ENCODE measurements at regions not wholly inside any gene's neighbourhood (a gene's known extent, or its start where the extent isn't known, plus 50 kb on each side); places are given as distances from the start of the nearest gene placed in this dataset.

GRCh38 chr1:25008192-25008485 lies 78.1 kb upstream of the RUNX3 start:
- Histone ChIP-seq H2BK5ac (ENCODE audit: low read depth, low read length, poor library complexity, severe bottlenecking) (no peak overlapping the region), H3K4me2 (ENCODE audit: low read depth, low read length) (no peak overlapping the region), H2AFZ (replicated peaks; ENCODE audit: low read length, poor library complexity) (no peak overlapping the region), H3K4ac (ENCODE audit: low read depth, low read length) (no peak overlapping the region), H3K36me3 (ENCODE audit: control insufficient read depth, insufficient read depth, low read length) (no peaks in the 10 kb centered on the region), H2AK9ac (replicated peaks; ENCODE audit: low read depth, low read length, poor library complexity) (no peak overlapping the region), H3K23ac (ENCODE audit: low read depth, low read length) (no peak overlapping the region), H3K18ac (ENCODE audit: low read depth, low read length) (no peak overlapping the region), H3K56ac (ENCODE audit: extremely low read depth, insufficient read depth, low read length) (no peak overlapping the region), H3K79me1 (ENCODE audit: low read depth in 1 of 2, low read length in 2 of 2) (no peaks in the 10 kb centered on the region), H4K20me1 (ENCODE audit: insufficient read depth, low read length) (no peaks in the 10 kb centered on the region), H2BK15ac (ENCODE audit: low read depth, low read length) (no peak overlapping the region), H3K9me1 (ENCODE audit: insufficient read depth, low read length) (no peaks in the 10 kb centered on the region), H3K4me3 (ENCODE audit: insufficient read depth, low read depth, low read length) (no peak overlapping the region), H3K4me1 (ENCODE audit: control insufficient read depth, insufficient read depth, low read length) (peaks cover 2% of the 10 kb centered on the region; the same call in 1 of the 2 replicates), H3K9ac (ENCODE audit: low read depth, low read length) (no peak overlapping the region), H3K27ac (ENCODE audit: insufficient read depth, low read length) (no peak overlapping the region), H4K5ac (ENCODE audit: low read depth, low read length) (no peak overlapping the region), H4K91ac (ENCODE audit: insufficient read depth, low read depth, low read length) (no peak overlapping the region), H2BK120ac (ENCODE audit: low read depth, low read length) (no peak overlapping the region), H2AK5ac (ENCODE audit: low read depth, low read length) (no peak overlapping the region), H3K27me3 (ENCODE audit: control insufficient read depth, insufficient read depth, low read length) (peaks cover 18% of the 10 kb centered on the region), H2BK20ac (ENCODE audit: low read depth, low read length) (no peak overlapping the region), H4K8ac (ENCODE audit: low read depth in 2 of 2, low read length in 2 of 2) (no peak overlapping the region), H3K9me3 (ENCODE audit: control insufficient read depth, insufficient read depth, low read length) (peaks cover 7% of the 10 kb centered on the region), H3K14ac (replicated peaks; ENCODE audit: low read depth, low read length) (no peak overlapping the region)
- DNase-seq (no peak), ATAC-seq (ENCODE audit: low read depth) (no peak)
- BruUV-seq (replicated peaks): no TSS peak
- dilution Hi-C loops (cut with HindIII; ENCODE audit: low sequenced_read_pairs, unreplicated experiment): no loop called here
- TF ChIP-seq POLR2A (IDR thresholded peaks at IDR 0.05; ENCODE audit: low read depth, low read length) (no peak), BHLHE40 (IDR thresholded peaks at IDR 0.05; ENCODE audit: low read depth, low read length) (no peak), SMC3 (IDR thresholded peaks at IDR 0.05; ENCODE audit: low read depth, low read length) (no peak), CTCF (conservative IDR thresholded peaks at IDR 0.05; ENCODE audit: low read depth, low read length) (no peak), MXI1 (IDR thresholded peaks at IDR 0.05; ENCODE audit: borderline replicate concordance, low read depth, low read length) (no peak), RAD21 (IDR thresholded peaks at IDR 0.05; ENCODE audit: low read length) (no peak), NFE2L2 (IDR thresholded peaks at IDR 0.05; ENCODE audit: low read depth, low read length) (no peak), ELK1 (IDR thresholded peaks at IDR 0.05; ENCODE audit: borderline replicate concordance, low read depth, low read length) (no peak), USF2 (IDR thresholded peaks at IDR 0.05; ENCODE audit: low read depth, low read length) (no peak), FOS (IDR thresholded peaks at IDR 0.05; ENCODE audit: low read depth, low read length) (no peak), RCOR1 (IDR thresholded peaks at IDR 0.05; ENCODE audit: insufficient replicate concordance, low read length) (no peak), MAZ (IDR thresholded peaks at IDR 0.05; ENCODE audit: borderline replicate concordance, low read depth, low read length) (no peak), MAFK (IDR thresholded peaks at IDR 0.05; ENCODE audit: low read depth, low read length) (no peak), RFX5 (IDR thresholded peaks at IDR 0.05; ENCODE audit: low read depth, low read length) (no peak), CHD1 (IDR thresholded peaks at IDR 0.05; ENCODE audit: low read depth, low read length) (no peak), CEBPB (IDR thresholded peaks at IDR 0.05; ENCODE audit: low read depth, low read length) (no peak)
- CTCF ChIA-PET: no interaction called here
- in situ Hi-C loops (cut with MboI; ENCODE audit: low sequenced_read_pairs): no loop called here
- POLR2A ChIA-PET (ENCODE audit: unreplicated experiment): no interaction called here
- WGBS, 2 experiments (ENCODE audit: extremely low coverage in 2 of 2, insufficient read length in 1 of 2): no CpG with 5 or more reads among the region's 2 CpGs
- intact Hi-C loops (cut with micrococcal nuclease): no loop called here

Measured in IMR-90 (cell line).